Osteoblast (primary cell): ENCODE measurements at regions not wholly inside any gene's neighbourhood (a gene's known extent, or its start where the extent isn't known, plus 50 kb on each side); places are given as distances from the start of the nearest gene placed in this dataset.

Experiments used
- DNase-seq: peaks from one replicate; pipeline ENCODE4 v3.0.0; 2011; ENCODE audit warnings: low spot score, mixed read lengths; ENCODE audit not compliant: insufficient read length; ENCODE audit errors: missing footprints
- H2AFZ ChIP-seq: 2 replicates; pipeline ENCODE4 v1.6.0; 2011; ENCODE audit warnings: mild to moderate bottlenecking, low read length
- H3K27ac ChIP-seq: 2 replicates; pipeline ENCODE4 v1.5.1; 2011; ENCODE audit warnings: mild to moderate bottlenecking, low read depth, low read length, moderate library complexity
- H3K27me3 ChIP-seq: 2 replicates; pipeline ENCODE4 v1.6.0; 2012; ENCODE audit warnings: mild to moderate bottlenecking, control low read depth, inconsistent platforms, low read length, moderate library complexity; ENCODE audit not compliant: insufficient read depth
- H3K36me3 ChIP-seq: 2 replicates; pipeline ENCODE4 v1.5.1; 2011; ENCODE audit warnings: mild to moderate bottlenecking, low read length, control low read depth, moderate library complexity; ENCODE audit not compliant: insufficient read depth
- H3K4me1 ChIP-seq: 2 replicates; pipeline ENCODE4 v1.5.1; 2011; ENCODE audit warnings: mild to moderate bottlenecking, low read length, control low read depth, moderate library complexity; ENCODE audit not compliant: insufficient read depth
- H3K4me2 ChIP-seq: 2 replicates; pipeline ENCODE4 v1.6.0; 2011; ENCODE audit warnings: mild to moderate bottlenecking, low read length; ENCODE audit not compliant: insufficient read depth
- H3K4me3 ChIP-seq: fragments of 200-600 bp; sonication (generic); 3 replicates; pipeline ENCODE4 v1.5.1; 2012; ENCODE audit warnings: mild to moderate bottlenecking, low read length, inconsistent platforms; ENCODE audit not compliant: insufficient read depth
- H3K79me2 ChIP-seq: 2 replicates; pipeline ENCODE4 v1.6.0; 2012; ENCODE audit warnings: mild to moderate bottlenecking, low read length, control low read depth, inconsistent platforms; ENCODE audit not compliant: insufficient read depth
- H3K9me3 ChIP-seq: 2 replicates; pipeline ENCODE4 v1.5.1; 2011; ENCODE audit warnings: low read depth, low read length, control low read depth
- H4K20me1 ChIP-seq: 2 replicates; pipeline ENCODE4 v1.6.0; 2012; ENCODE audit warnings: mild to moderate bottlenecking, low read length, control low read depth; ENCODE audit not compliant: insufficient read depth
- TF ChIP-seq, protein P1 (sequence below): IDR thresholded peaks from 2 replicates; pipeline ENCODE4 v1.5.1; 2011; ENCODE audit warnings: mild to moderate bottlenecking, low read depth, low read length, moderate library complexity; ENCODE audit errors: extremely low read depth

DNA sequence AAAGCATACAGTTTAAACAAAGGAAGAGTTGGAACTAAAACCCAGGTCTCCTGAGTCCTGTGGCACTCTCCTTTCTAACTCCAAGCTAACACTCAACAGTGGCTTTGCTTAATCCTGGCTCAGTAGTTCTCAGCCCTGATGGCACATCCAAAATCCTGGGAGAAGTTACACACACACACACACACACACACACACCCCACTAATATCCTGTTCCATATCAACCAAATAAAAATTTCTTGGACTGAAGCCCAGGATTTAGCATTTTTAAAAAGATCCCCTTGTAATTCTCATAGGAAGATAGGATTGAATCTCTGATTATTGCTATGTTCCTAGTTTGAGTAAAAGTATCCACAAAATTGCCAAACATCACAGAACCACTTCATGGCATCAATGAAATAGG lies 136.1 kb upstream of the RIOK3 start:
- no peaks in the 10 kb centered on the region for H3K9me3 ChIP-seq
- H3K79me2 ChIP-seq = no peaks in the 10 kb centered on the region
- DNase-seq = no peak
- TF ChIP-seq, protein P1, sequence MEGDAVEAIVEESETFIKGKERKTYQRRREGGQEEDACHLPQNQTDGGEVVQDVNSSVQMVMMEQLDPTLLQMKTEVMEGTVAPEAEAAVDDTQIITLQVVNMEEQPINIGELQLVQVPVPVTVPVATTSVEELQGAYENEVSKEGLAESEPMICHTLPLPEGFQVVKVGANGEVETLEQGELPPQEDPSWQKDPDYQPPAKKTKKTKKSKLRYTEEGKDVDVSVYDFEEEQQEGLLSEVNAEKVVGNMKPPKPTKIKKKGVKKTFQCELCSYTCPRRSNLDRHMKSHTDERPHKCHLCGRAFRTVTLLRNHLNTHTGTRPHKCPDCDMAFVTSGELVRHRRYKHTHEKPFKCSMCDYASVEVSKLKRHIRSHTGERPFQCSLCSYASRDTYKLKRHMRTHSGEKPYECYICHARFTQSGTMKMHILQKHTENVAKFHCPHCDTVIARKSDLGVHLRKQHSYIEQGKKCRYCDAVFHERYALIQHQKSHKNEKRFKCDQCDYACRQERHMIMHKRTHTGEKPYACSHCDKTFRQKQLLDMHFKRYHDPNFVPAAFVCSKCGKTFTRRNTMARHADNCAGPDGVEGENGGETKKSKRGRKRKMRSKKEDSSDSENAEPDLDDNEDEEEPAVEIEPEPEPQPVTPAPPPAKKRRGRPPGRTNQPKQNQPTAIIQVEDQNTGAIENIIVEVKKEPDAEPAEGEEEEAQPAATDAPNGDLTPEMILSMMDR = no peak
- H3K4me3 ChIP-seq = no peak overlapping the region
- H3K27me3 ChIP-seq = no peaks in the 10 kb centered on the region
- H4K20me1 ChIP-seq = no peaks in the 10 kb centered on the region
- peaks cover 34% of the 10 kb centered on the region for H3K4me1 ChIP-seq
- no peak overlapping the region for H3K27ac ChIP-seq
- H3K36me3 ChIP-seq = no peaks in the 10 kb centered on the region
- H2AFZ ChIP-seq = no peak overlapping the region
- no peak overlapping the region for H3K4me2 ChIP-seq

DNA sequence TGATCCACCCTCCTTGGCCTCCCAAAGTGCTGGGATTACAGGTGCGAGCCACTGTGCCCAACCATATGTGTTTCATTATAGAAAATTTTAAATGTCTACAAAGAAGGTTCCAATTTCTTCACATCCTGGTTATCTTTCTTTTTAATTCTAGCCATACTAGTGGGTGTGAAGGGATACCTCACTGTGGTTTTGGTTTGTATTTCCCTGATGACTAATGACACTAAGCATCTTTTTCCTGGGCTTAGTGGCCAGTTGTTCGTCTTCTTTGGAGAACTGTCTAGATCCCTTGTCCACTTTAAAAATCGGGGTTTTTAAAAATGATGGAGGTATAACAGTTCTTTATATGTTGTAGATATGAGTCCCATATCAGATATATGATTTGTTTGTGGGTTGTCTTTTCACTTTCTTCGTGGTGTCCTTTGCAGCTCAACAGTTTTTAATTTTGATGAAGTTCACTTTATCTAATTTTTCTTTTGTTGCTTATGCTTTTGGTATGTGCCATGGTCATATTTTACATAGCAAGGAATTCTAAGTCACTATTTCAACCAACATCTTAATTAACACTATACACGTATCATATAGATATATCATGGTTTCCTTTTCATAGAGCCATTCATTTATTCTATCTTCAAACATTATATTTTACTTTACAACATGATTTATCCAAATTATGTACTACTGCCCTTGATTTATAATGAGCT lies 135.0 kb upstream of the RIOK3 start:
- TF ChIP-seq, protein P1 = no peak
- Histone ChIP-seq H3K27me3 (no peaks in the 10 kb centered on the region), H3K9me3 (no peaks in the 10 kb centered on the region), H3K79me2 (no peaks in the 10 kb centered on the region), H3K36me3 (no peaks in the 10 kb centered on the region), H3K27ac (peak overlapping the region; percentile 7), H3K4me1 (peaks cover 23% of the 10 kb centered on the region), H3K4me3 (no peak overlapping the region), H3K4me2 (peak overlapping the region; percentile 20), H4K20me1 (no peaks in the 10 kb centered on the region), H2AFZ (no peak overlapping the region)
- DNase-seq = no peak

DNA sequence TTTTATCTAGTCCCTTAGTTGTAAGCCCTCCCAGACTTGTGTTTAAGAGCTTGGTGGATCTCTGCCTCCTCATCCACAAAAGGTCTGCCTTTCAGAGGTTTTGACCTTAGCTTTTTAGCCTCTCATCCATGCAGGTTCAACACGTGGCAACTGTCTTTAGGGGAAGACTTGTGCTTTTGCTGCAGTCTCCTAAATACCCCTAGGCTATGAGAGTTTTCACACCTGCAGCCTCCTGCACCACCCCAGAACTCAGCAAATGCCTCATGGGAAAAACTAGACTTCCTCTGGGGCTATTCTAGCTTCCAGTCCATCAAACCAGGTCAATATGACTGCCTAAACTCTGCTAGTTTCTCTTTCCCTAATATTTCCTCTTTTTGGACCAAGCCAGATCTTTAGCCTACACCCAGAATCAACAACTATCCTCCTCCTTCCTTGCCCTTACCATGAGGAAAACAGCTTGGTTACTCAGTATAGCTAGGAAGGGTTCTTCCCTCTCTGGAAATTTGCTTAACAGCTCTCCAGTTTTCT lies 132.3 kb upstream of the RIOK3 start:
- Histone ChIP-seq H3K9me3 (no peaks in the 10 kb centered on the region), H3K4me2 (no peak overlapping the region), H3K36me3 (no peaks in the 10 kb centered on the region), H3K27ac (no peak overlapping the region), H2AFZ (no peak overlapping the region), H3K4me3 (no peak overlapping the region), H4K20me1 (no peaks in the 10 kb centered on the region), H3K79me2 (no peaks in the 10 kb centered on the region), H3K4me1 (peaks cover 20% of the 10 kb centered on the region), H3K27me3 (no peaks in the 10 kb centered on the region)
- no peak for DNase-seq
- TF ChIP-seq, protein P1 = no peak

DNA sequence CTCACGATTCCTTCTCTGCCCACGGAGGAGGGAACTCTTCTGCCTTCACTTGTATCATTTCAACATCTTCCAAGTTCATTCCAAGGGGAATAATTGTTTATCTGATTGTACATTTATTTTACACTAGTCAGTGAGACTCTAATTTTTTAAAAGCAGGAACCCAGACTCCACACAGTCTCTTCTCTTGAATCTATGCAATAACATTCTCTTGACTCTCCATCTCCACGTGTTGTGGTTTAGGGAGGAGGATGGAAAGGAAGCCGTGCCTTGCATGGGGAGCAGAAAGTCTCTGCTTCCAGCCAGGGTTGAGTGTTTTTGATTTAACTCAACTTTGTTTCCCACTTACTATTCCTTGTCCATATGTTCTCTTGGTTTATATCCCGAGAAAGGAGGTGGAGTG lies 131.1 kb upstream of the RIOK3 start:
- DNase-seq = no peak
- Histone ChIP-seq H3K36me3 (no peaks in the 10 kb centered on the region), H3K4me3 (no peak overlapping the region), H4K20me1 (no peaks in the 10 kb centered on the region), H3K27me3 (no peaks in the 10 kb centered on the region), H3K9me3 (no peaks in the 10 kb centered on the region), H3K4me1 (peaks cover 17% of the 10 kb centered on the region), H2AFZ (no peak overlapping the region), H3K79me2 (no peaks in the 10 kb centered on the region), H3K4me2 (no peak overlapping the region), H3K27ac (no peak overlapping the region)
- TF ChIP-seq, protein P1 = no peak
